GM12892 (cell line): ENCODE measurements at regions not wholly inside any gene's neighbourhood (a gene's known extent, or its start where the extent isn't known, plus 50 kb on each side); places are given as distances from the start of the nearest gene placed in this dataset.

Experiments
- POLR2A ChIP-seq: IDR thresholded peaks from 2 replicates; pipeline ENCODE4 v1.6.1; 2011; ENCODE audit warnings: low read depth, low read length, control low read depth
- POLR2AphosphoS5 ChIP-seq: IDR thresholded peaks from 2 replicates; pipeline ENCODE4 v1.6.1; 2011; ENCODE audit warnings: low read depth, low read length, control low read depth

GRCh38 chr11:119483881-119484371 is 61.0 kb upstream of the THY1 start:
- TF ChIP-seq POLR2AphosphoS5: no peak
- no peak for TF ChIP-seq POLR2A
